ENCODE measurements at regions not wholly inside any gene's neighbourhood (a gene's known extent, or its start where the extent isn't known, plus 50 kb on each side); places are given as distances from the start of the nearest gene placed in this dataset.
"Not testable (repeated sequence)": the region's sequence is repeated elsewhere in the genome, so short reads cannot be mapped to it uniquely, and the experiment has no call there.

- TF ChIP-seq CTCF (IDR thresholded peaks at IDR 0.05; ENCODE audit: insufficient read depth, low read length, poor library complexity, severe bottlenecking): no peak
- H3K4me3 ChIP-seq (ENCODE audit: low read depth, low read length): no peak overlapping the region
- H3K27me3 ChIP-seq (ENCODE audit: control insufficient read depth, insufficient read depth, low read length): no peaks in the 10 kb centered on the region
- H3K36me3 ChIP-seq (ENCODE audit: control insufficient read depth, insufficient read depth, low read length): no peaks in the 10 kb centered on the region
- DNase-seq (ENCODE audit: low read depth): no peak
These were observed 266.0 kb downstream of the CD83 start for GRCh38 chr6:14383393-14384174.

DNA sequence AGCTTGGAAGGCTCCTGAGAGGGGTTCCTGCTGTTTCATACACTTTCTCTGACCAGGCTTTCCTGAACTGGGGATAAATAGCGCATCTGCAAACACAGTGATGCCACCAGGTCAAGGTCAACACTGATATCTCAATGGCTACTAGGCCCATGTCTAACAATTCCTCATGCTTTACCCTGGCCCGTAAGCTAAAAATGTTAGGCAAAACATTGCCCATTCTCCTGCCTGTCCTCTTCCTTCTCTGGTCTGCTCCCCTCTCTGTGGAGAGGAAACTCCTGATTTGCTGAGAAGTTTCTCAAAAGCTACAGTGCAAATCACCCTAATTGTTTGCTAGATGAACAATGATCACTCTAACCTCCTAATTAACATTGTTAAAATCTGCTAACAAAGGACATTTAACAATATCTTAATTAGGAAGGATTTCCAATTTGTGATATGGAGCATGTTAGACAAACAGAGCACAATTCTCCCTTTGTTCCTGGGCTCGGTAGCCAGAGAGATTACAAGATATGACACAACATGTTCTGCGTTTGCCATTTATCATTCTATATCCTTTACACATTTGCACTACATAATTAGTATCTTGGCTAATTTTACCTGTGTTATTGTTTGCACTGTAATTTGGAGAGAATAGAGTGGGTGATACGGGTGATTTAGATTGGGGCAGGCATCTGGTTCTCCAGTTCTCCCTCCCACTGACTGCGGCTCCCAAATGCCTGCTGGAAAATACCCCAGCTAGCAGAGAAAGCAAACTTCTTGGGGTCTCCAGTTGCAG lies 266.8 kb downstream of the CD83 start:
- TF ChIP-seq CTCF (IDR thresholded peaks at IDR 0.05; ENCODE audit: insufficient read depth, low read length, poor library complexity, severe bottlenecking): no peak
- Histone ChIP-seq H3K4me3 (ENCODE audit: low read depth, low read length) (no peak overlapping the region), H3K27me3 (ENCODE audit: control insufficient read depth, insufficient read depth, low read length) (no peaks in the 10 kb centered on the region), H3K36me3 (ENCODE audit: control insufficient read depth, insufficient read depth, low read length) (no peaks in the 10 kb centered on the region)
- DNase-seq (ENCODE audit: low read depth): no peak

DNA sequence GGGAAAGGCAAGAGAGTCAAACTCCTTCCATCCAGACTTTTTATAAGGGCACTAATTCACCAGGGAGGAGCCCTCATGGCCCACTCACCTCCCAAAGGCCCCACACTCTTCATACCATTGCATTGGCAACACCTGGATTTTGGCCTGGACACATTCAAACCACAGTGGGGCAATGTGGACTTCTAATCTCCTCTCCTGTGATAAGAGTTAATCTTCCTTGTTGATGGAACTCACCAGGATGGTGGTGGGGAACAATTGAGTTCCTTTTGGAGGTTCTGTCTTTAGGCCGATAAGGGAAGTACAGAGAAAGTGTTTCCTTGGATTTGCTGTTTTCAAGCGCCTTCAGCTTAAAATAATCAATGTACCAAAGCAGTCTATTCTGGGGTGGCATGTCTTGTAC lies 268.7 kb downstream of the CD83 start:
- Histone ChIP-seq H3K36me3 (ENCODE audit: control insufficient read depth, insufficient read depth, low read length) (no peaks in the 10 kb centered on the region), H3K4me3 (ENCODE audit: low read depth, low read length) (no peak overlapping the region), H3K27me3 (ENCODE audit: control insufficient read depth, insufficient read depth, low read length) (no peaks in the 10 kb centered on the region)
- no peak for DNase-seq (ENCODE audit: low read depth)
- TF ChIP-seq CTCF (IDR thresholded peaks at IDR 0.05; ENCODE audit: insufficient read depth, low read length, poor library complexity, severe bottlenecking): no peak

DNA sequence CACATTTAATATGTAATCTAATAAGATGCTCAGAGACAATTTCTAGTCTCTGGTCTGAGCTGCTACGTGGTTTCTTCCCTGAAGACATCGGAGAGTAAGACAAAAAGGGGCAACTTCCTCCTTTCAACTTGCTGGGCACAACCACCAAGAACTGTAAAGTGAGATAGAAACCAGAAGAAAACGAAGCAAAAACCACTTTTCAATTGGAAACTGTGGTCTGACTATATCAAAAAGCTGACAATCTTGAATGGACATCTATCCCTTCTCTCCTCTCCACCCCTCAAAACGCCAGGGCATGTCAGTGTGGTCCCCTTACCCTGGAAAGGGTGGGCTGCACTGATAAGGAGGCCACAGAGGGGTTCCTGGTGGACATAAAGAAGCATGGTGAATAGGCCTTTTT lies 269.1 kb downstream of the CD83 start:
- H3K27me3 ChIP-seq (ENCODE audit: control insufficient read depth, insufficient read depth, low read length): no peaks in the 10 kb centered on the region
- no peak for DNase-seq (ENCODE audit: low read depth)
- H3K36me3 ChIP-seq (ENCODE audit: control insufficient read depth, insufficient read depth, low read length): no peaks in the 10 kb centered on the region
- H3K4me3 ChIP-seq (ENCODE audit: low read depth, low read length): no peak overlapping the region
- no peak for TF ChIP-seq CTCF (IDR thresholded peaks at IDR 0.05; ENCODE audit: insufficient read depth, low read length, poor library complexity, severe bottlenecking)

- no peak for DNase-seq (ENCODE audit: low read depth)
- Histone ChIP-seq H3K36me3 (ENCODE audit: control insufficient read depth, insufficient read depth, low read length) (no peaks in the 10 kb centered on the region), H3K4me3 (ENCODE audit: low read depth, low read length) (no peak overlapping the region), H3K27me3 (ENCODE audit: control insufficient read depth, insufficient read depth, low read length) (no peaks in the 10 kb centered on the region)
- no peak for TF ChIP-seq CTCF (IDR thresholded peaks at IDR 0.05; ENCODE audit: insufficient read depth, low read length, poor library complexity, severe bottlenecking)
These were observed 270.8 kb downstream of the CD83 start for GRCh38 chr6:14388371-14388770.

GRCh38 chr6:14389776-14390175 lies 272.2 kb downstream of the CD83 start:
- not testable (repeated sequence) for DNase-seq (ENCODE audit: low read depth); H3K4me3 ChIP-seq (ENCODE audit: low read depth, low read length); H3K27me3 ChIP-seq (ENCODE audit: control insufficient read depth, insufficient read depth, low read length); H3K36me3 ChIP-seq (ENCODE audit: control insufficient read depth, insufficient read depth, low read length)
